Mucosa of gallbladder (tissue), 1 donor: ENCODE measurements at regions not wholly inside any gene's neighbourhood (a gene's known extent, or its start where the extent isn't known, plus 50 kb on each side); places are given as distances from the start of the nearest gene placed in this dataset.

Experiments used
- DNase-seq: peaks from one replicate; pipeline ENCODE4 v3.0.0-alpha.2; 2020; ENCODE audit warnings: low spot score
- donor health status: DM: no; HTN: no; CAD: no.

DNA sequence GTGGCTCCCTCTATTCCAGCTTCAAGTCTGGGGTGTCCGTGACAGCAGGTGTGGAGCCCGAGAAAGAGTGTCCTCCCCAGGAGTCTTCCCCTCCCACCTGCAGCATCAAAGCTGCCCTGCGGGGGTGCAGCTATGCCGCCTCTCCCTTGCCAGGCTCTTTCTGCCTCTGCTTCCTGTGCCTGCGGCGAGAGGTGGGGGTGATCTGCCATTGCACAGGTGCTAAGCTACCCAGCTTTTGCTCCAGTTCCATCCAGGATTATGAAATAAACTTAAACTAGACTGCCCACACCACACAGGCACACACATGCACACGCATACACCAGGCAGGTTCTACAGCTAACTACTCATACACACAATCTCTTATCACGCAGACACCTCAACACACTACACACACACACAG lies 104.7 kb upstream of the CLDN10 start:
- no peak for DNase-seq

DNA sequence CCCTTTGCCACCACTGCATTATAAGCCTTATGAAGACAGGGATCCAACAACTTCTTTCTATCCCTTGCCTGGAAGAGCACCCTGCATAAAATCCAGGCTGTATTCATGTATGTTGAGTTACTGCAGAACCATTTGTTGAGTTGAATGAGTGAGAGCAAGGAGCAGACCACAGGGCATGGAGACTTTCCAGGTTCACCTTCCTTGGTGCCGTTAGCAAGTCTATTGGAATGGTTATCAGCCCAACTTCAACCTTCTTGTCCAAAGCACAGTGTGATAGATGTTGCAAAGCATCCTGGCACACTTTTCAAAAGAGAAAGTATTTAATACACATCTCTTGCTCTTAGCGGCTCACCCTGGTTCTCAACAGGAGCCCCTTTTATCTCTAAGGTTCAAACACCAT lies 100.9 kb upstream of the CLDN10 start:
- no peak for DNase-seq

DNA sequence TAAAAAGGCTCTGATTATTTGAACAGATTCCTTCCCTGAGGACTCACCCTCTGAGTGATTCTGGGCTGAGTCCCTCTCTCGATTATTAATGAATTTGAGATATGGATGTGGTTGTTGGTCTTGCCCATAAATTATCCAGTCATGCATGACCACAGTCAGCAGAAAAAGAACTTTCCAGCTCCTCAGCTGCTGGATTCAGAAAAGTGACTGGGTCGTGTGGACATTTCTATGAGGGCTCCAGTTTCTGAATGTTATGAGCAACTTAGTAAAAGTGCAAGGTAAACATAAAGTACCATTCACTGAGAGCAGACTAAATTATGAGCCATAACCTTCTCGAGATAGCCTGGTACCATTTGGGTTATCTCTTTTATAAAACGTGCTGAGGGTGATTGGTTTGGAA lies 100.1 kb upstream of the CLDN10 start:
- no peak for DNase-seq

DNA sequence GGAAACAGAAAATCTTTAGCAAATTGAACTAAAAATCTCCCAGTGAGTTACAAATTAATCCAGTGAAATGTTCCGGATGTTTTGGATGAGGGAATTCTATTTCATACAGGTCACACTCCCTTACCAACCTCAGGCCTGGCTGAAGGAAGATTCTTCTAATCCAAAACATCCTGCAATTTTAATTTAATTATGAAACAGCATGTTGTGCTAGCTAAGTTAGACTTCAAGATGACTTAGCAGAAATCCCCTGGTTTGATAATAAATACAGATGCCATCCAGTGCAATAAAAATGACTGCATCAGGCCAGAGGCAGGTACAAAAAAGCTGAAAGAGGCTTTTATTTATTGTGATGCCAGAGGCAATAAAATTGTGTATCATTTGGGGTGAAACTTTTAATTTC lies 96.7 kb upstream of the CLDN10 start:
- no peak for DNase-seq

DNA sequence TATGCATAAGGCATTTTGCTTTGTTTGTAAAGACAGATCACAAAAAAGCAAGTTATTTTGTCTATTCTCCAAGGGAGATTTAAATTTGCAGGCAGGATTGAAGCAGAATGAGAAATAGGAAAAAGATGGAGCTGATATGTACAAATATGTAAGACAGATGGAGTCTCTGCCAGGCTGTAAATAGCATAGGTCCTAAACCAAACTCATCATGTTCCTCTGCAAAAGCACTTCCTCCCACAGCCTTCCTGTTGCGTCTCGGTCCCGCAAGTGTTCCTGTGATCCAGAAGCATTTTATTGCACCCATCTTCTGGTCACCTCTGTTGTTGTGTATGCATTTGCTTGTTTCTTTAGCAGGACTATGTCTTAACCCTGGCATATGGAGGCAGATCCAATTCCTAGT lies 95.7 kb upstream of the CLDN10 start:
- no peak for DNase-seq

DNA sequence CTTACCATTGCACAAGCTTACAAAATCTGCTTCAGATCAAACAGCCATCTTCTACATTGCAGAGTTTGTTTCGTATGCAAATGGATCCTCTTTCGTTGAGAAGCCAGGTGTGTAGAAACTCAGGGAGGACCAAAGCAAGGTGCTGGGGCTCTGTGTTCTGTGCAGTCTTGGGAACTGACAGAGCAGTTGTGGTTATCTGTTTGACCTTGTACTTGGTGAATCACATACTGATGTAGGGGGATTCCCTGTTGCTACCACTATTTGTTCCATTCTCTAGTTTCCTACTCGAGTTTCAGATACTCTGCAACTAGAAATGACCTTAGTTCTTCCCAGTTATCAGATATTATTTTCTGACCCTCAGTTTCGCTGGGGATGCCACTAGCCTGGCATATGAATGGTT lies 95.2 kb upstream of the CLDN10 start:
- DNase-seq: no peak

DNA sequence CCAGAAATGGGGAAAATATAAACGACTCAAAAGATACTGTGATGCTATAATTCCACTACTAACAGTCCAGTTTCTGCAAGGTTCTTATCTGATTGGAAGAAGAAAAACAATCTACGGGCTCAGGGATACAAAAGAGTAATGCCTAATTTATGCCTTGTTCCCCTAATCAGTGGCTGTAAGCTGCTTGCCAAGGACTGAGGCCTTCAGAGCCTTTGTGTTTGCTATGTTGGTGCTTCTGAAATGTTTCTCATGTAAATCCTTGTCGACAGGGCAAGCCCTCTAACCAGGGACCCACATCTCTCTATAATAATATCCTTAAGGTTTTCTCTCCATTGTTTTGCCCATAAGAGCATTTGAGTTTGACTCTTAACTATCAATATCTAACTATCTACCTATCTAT lies 89.7 kb upstream of the CLDN10 start:
- no peak for DNase-seq

DNA sequence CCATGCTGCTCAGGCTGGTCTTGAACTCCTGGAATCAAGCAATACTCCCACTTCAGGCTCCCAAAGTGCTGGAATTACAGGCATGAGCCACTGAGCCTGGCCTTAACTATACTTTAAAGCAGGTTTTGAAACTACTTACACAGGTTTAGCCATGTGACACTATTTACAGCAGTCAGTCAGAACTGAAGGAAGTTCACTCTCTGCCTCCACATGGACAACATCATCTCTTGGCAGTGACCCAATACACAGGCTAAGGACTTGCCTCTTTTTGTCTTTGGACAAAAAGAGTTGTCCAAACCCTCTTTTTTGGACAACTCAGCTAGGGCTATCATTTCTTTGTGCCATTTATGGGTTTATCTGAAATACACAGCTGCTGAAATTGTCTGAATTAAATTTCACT lies 89.0 kb upstream of the CLDN10 start:
- no peak for DNase-seq

DNA sequence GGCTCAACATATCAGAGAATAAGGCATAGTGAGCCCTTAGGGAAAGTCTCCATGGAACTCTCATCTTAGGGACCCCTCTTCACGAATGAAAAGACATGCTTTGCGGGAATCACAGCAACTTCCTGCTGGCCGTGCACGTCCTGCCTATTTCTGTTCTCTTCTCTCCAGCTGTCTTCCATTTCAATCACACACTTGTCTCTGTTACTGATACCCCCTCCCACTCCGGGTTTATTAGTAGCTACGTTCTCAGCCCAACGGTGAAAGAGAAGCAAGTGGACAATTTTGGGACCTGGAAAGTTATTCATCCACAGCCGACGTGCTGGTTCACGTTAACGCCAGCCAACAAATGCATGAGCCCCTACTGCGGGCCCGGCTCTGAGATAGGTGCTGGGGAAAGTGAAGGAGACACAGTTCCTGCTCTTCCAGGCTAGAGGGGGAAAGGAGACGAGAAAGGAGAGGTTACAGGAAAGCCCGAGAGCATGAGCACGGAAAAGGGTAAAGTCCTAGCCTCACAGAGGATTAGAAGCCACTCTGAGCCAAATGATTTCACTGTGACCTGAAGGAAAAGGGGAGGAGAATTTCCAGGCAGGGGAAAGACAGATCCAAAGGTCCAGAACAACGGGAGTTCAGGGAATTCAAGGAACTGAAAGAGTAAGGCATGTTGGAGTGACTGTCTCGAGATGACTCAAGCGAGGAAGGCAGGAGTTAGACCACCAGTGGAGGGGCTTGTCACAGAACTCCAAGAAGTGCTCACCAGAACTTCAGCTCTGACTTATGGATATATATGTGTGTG lies 81.8 kb upstream of the CLDN10 start:
- DNase-seq: no peak

DNA sequence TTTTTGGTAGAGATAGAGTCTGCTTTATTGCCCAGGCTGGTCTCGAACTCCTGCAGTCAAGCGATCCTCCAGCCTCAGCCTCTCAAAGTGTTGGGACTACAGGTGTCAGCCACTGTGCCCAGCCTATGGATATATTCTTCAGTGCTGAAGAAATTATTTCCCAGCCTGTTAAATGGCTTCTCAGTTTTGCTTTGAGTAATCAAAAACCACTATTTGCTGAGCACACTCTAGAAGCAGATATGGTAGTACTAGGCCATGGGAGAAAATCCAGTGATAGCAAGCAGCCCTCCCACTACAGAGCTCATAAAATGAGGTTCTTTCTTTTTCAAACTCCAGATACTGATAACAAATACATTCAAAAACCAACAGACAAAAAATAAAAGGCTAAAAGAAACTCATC lies 80.6 kb upstream of the CLDN10 start:
- no peak for DNase-seq

DNA sequence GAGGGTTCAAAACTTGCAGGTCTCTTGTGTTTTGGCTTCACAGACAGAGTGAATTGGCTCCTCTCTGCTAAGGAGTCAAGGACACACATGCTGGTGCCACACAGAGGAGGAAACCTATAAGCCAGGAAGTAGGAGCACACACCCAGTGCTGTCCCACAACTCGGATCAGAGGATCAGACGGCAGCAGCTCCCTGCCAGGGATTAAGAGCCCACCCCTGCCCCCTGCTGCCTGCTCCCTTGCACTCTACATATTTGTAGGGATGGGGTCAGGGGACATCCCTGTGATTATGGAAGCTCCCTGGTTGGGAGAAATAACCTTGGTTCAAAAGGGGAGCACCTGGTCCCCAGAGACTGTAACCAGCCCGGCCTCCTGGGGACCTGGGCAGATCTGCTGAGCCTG lies 77.5 kb upstream of the CLDN10 start:
- DNase-seq: no peak

DNA sequence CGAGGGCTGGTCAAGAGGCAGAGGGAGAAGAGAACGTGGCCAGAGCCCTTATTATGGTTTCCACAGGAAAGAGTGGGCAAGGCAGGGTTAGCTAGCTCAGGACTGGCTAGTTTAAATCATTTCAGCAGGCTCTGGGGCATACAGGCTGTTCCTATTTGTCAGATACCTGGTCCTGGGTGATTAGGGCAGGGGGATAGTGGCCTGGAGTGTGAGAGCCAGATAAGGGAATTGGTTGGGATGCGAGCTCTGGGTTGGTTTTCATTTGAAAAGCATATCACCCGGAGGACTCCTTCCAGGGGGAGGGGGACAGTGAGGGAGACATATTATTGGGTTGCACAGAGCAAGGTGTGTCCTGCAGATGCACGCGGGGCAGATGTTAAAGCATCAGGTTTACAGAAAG lies 75.3 kb upstream of the CLDN10 start:
- DNase-seq: no peak

DNA sequence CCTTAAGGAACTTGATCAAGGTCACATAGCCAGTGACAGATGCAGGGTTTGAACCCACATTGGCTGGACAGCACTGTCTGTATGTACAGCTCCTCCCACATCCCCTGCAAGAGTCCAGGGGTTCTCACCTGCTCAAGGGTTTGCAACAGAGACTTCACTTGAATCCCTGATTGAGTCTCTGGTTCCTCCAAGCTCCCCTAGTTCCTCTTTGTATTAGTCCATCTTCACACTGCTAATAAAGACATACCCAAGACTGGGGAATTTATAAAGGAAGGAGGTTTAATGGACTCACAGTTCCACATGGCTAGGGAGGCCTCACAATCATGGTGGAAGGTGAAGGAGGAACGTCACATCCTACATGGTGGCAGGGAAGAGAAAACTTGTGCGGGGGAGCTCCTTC lies 72.8 kb upstream of the CLDN10 start:
- no peak for DNase-seq

DNA sequence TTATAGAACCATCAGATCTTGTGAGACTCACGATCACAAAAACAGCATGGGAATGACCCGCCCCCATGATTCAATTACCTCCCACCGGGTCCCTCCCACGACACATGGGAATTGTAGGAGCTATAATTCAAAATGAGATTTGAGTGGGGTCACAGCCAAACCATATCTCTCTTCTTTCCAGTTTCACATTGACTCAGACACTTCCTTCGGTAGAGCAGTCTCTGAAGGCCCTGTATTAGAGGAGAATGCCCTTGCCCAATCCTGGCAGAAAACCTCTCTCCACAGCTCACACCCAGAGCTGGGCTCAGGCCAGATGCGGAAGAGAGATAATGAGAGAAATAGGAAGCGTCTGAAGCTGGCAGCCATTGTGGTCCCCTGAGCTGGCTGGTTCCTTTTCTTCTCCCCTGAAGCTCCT lies 72.4 kb upstream of the CLDN10 start:
- DNase-seq: peak; percentile 28

DNA sequence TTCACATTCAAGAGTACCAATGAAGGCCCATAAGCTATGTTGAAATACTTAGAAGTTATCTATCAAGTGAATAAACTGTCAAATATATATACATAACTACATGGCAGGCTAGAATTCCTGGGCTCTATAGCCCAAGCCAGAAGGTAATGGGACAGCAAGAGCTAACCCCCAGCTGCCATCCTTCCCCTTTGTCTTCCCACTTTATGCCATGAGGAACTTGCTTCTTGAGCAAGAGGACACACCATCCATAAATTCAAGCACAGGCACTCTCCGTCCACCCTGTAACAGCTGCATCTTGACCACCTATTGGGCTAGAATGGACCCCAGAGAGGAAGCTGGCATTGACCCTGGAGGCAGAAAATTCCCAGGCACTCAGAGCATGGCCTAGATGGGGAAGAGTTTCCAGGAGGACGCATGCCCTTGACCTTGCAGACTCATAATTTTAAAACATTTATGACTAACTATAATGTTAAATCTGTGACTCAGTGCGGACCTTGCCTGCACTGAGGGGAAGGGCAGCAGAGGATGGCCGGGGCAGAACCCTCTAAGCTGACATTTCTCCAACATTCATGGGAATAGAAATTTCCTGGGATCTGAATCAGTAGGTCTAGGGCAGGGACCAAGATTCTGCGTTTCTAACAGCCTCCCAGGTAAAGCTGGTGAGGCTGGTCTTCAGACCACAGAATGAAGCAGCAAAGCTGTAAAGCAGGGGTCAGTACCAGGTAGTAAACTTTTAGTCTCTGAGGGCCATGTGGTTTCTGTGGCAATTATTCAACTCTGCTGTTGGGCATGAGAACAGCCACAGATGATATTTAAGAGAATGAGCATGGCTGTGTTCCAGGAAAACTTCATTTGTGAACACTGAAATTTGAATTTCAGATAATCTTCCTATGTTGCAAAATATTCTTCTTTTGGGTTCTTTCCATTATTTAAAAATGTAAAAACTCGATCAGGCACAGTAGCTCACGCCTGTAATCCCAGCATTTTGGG lies 71.4 kb upstream of the CLDN10 start:
- no peak for DNase-seq

DNA sequence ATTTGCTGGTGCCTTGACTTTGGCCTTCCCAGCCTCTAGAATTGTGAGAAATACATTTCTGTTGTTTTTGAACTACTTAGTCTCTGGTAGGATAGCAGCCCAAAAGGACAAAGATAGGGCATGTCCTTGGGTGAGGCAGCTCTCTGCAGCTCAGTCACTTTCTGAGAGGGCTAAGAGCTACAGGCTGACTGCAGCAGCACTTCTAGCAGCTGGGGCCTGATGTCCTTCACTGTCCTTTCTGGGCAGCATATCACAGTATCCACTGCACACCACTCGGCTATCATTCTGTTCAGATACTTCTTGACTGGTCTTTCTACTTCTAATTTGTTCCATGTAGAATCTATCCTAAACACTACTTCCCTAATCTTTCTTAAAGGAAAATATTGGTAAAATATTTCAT lies 68.5 kb upstream of the CLDN10 start:
- DNase-seq: no peak

DNA sequence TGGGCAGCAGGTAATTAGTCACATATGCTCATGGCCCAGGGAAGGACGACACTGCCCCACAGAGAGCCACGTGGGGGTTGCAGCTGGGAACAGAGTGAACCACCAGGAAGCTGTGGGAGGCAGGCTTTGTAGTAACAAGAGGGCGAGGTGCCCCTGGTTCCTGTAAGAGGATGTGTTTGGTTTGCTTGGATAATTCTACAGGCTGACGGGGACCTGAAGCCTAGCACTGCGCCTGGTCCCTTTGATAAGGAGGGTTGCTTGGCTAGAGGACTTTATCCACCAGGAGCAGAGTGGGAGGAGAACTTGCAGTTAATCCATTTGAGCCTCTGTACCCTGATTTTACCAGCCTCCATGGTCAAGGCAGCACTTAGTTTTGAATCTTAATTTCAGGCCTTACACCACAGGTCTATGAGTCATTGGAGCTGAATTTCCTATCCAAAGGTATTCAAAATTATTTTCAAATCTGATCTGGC lies 67.4 kb upstream of the CLDN10 start:
- DNase-seq: no peak

DNA sequence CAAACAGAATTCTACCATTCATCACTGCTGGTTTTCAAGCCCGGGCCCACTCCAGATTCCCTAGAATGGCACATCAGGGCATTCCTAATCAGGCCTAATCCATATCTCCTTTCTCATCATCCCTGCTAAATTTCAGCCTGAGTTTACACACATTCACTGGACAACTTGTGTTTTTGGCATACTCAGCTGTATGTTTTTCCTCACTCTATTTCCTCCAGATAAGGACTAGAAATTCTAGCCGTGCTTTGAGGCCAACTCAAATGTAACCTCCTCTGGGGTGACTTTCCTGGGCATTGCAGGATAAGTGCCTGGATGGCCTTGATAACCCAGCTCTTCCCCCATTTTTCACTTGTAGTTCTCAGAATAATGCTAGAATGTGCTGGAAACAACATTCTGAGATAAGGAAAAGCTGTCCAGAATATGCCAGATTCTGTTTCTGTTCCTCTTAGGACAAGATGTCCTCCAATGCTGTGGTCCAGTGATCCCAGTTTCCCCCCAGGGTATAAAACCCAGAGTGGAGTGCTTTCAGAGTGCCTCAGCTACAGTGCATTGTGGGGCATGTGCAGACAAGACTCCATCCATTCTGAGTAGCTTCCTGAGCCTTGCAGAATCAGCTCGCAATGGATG lies 66.9 kb upstream of the CLDN10 start:
- DNase-seq: no peak

DNA sequence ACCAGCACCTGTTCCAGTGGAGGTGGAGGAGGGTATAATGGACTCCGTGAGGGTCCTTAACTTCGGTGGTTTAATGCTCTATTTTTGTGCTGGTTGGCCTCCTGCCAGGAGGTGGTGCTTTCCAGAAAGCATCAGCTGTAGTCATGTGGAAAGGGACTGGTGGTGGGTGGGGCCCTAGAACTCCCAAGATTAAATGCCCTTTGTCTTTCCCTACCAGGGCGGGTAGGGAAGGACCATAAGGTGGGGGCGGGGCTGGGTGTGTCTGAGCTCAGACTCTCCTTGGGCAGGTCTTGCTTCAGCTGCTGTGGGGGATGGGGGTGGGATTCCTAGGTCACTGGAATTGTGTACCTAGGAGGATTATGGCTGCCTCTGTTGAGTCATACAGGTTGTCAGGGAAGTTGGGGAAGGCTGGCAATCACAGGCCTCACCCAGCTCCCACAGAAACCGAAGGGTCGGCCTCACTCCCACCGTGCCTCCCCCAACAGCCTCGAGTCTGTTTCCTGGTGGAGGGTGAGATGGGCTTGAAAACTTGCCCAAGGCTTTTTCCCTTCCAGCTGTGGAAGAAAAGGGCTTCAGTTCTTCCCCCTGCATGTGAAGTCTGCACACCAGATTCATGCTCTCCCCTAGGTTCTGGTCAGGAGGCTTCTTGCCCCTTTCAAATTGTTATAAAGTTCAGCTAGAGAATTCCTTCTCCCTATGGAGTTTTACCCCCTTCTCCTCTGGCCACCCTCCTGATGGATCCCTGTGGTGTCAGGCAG lies 60.3 kb upstream of the CLDN10 start:
- DNase-seq: no peak

DNA sequence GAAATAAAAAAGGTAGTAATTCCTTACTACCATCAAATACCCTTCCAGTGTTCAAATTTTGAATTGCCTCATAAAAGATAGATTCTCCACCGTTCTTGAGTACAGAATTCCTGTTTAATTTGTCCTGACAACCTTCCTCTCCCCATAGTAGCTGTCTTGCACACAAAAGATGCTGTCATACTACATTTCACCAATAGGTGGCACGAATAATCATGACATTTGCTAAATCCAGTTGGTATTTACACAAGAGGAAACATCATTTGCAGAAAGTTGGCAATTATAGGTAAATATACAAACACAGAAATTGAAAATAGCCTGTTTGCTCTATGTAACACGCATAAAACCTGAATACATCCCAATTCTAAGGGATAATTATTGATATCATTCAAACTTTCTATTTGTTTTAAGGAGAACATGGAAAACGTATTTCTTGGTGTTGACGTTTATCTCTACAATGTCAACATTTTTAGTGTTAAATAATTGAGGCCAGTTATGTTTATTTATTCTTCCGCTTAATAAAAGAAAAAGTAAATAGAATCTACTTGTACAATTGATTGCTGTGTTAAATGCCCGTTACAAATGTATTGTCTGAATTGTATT lies 58.3 kb upstream of the CLDN10 start:
- DNase-seq: no peak

DNA sequence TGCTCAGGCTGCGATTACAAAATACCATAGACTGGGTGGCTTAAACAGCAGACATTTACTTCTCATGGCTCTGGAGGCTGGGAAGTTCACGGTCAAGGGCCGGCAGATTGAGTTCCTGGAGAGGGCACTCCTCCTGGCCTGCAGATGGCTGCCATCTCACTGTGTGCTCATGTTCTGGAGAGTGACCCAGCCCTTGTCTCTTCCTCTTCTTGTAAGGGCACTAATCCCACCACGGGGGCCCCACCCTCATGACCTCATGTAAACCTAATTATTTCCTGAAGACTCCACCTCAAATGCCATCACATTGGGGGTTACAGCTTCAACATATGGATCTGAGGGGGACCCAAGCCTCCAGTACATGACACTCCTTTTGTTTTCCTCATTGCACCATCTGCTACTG lies 56.0 kb upstream of the CLDN10 start:
- no peak for DNase-seq
